ENCODE measurements at regions not wholly inside any gene's neighbourhood (a gene's known extent, or its start where the extent isn't known, plus 50 kb on each side); places are given as distances from the start of the nearest gene placed in this dataset.

DNA sequence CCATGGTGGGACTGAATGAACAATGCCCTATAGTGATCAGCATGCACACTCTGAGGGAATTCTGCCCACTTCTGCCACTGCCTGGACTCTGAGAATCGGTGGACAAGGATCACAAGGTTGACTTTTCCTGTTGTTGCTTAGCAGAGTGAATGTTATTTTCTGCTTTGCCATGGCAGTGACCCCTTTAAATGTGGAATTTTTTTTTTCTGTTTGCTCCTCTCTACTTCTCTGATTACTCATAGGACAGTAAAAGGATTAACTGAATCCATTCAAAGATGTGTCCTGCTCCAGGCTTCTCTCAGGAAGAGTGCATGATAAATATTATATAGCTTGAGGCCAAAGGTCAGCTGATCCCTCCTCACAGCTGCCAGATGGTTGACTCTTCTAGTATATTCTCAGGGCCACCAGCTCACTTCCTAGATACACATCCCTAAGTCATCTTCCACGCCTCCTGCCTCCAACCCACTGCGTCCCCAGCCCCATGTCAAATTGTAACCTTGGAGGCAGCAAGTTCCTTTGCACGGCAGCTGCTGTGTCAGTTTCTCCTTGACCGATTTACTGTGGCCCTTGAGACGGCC lies 74.0 kb upstream of the RALGPS2 start:
- Histone ChIP-seq H3K9ac (ENCODE audit: low read depth in 1 of 2, low read length in 2 of 2) (no peak overlapping the region), H3K9me3 (ENCODE audit: control insufficient read depth in 4 of 4, low read length in 3 of 4) (no peaks in the 10 kb centered on the region), H3K27ac (ENCODE audit: low read depth in 1 of 2, low read length in 2 of 2) (no peak overlapping the region), H3K27me3 (ENCODE audit: control insufficient read depth in 4 of 4, insufficient read depth in 4 of 4, low read length in 3 of 4) (no peaks in the 10 kb centered on the region), H3K36me3 (ENCODE audit: control insufficient read depth in 4 of 4, insufficient read depth in 3 of 4, low read depth in 1 of 4, low read length in 3 of 4) (no peaks in the 10 kb centered on the region), H3K4me1 (ENCODE audit: control insufficient read depth in 4 of 4, insufficient read depth in 4 of 4, low read length in 3 of 4) (peaks cover 0 to 4% (median 0%) of the 10 kb centered on the region in 4 donors), H3K4me3 (ENCODE audit: low read depth in 1 of 3, low read length in 3 of 3) (no peak overlapping the region)
- WGBS, result 73% methylated on average over 6 of the region's 6 CpGs
- DNase-seq (ENCODE audit: low spot score), result no peak
- TF ChIP-seq GABPA (IDR thresholded peaks at IDR 0.05 in 1 of 2, conservative IDR thresholded peaks at IDR 0.05 in 1 of 2) (no peak), NR2F2 (IDR thresholded peaks at IDR 0.05) (no peak), YY1 (IDR thresholded peaks at IDR 0.05) (no peak), SP1 (IDR thresholded peaks at IDR 0.05) (no peak), RXRA (IDR thresholded peaks at IDR 0.05) (no peak), JUND (IDR thresholded peaks at IDR 0.05) (no peak), FOXA2 (IDR thresholded peaks at IDR 0.05) (no peak), EGR1 (IDR thresholded peaks at IDR 0.05; ENCODE audit: low read depth in 2 of 2) (no peak)
- TF ChIP-seq, protein P1, sequence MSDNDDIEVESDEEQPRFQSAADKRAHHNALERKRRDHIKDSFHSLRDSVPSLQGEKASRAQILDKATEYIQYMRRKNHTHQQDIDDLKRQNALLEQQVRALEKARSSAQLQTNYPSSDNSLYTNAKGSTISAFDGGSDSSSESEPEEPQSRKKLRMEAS (IDR thresholded peaks at IDR 0.05), result no peak
- TF ChIP-seq, protein P2, sequence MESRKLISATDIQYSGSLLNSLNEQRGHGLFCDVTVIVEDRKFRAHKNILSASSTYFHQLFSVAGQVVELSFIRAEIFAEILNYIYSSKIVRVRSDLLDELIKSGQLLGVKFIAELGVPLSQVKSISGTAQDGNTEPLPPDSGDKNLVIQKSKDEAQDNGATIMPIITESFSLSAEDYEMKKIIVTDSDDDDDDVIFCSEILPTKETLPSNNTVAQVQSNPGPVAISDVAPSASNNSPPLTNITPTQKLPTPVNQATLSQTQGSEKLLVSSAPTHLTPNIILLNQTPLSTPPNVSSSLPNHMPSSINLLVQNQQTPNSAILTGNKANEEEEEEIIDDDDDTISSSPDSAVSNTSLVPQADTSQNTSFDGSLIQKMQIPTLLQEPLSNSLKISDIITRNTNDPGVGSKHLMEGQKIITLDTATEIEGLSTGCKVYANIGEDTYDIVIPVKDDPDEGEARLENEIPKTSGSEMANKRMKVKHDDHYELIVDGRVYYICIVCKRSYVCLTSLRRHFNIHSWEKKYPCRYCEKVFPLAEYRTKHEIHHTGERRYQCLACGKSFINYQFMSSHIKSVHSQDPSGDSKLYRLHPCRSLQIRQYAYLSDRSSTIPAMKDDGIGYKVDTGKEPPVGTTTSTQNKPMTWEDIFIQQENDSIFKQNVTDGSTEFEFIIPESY (IDR thresholded peaks at IDR 0.05), result no peak

DNA sequence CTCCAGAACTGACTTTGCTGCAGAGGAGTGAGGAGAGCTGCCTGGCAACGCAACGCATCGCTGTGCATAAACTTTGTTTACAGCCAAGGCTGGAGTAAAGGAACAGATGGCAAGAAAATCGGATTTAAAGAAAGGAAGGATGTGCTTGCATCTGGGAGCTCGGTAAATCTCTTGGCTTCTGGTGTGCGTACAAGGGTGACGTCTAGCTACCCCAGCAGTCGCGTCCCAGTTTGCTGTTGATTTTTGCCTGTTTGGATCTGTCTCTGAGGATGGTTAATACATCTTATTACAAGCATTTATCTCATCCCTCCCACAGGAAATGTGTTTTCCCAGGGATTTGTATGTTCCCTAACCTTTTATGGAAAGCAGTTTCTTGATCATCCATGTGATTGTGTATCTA lies 73.3 kb upstream of the RALGPS2 start:
- no peak overlapping the region for H3K27ac ChIP-seq (ENCODE audit: low read depth in 1 of 2, low read length in 2 of 2)
- TF ChIP-seq EGR1 (IDR thresholded peaks at IDR 0.05; ENCODE audit: low read depth in 2 of 2) (no peak), NR2F2 (IDR thresholded peaks at IDR 0.05) (no peak), TAF1 (conservative IDR thresholded peaks at IDR 0.05) (no peak), GABPA (IDR thresholded peaks at IDR 0.05 in 1 of 2, conservative IDR thresholded peaks at IDR 0.05 in 1 of 2) (no peak), HNF4G (IDR thresholded peaks at IDR 0.05) (no peak), RAD21 (IDR thresholded peaks at IDR 0.05) (no peak), SP1 (IDR thresholded peaks at IDR 0.05) (no peak), HNF4A (conservative IDR thresholded peaks at IDR 0.05) (no peak), FOXA1 (IDR thresholded peaks at IDR 0.05) (no peak), FOXA2 (IDR thresholded peaks at IDR 0.05) (no peak), JUND (IDR thresholded peaks at IDR 0.05) (no peak), YY1 (IDR thresholded peaks at IDR 0.05) (no peak), RXRA (IDR thresholded peaks at IDR 0.05) (no peak)
- TF ChIP-seq, protein P3, sequence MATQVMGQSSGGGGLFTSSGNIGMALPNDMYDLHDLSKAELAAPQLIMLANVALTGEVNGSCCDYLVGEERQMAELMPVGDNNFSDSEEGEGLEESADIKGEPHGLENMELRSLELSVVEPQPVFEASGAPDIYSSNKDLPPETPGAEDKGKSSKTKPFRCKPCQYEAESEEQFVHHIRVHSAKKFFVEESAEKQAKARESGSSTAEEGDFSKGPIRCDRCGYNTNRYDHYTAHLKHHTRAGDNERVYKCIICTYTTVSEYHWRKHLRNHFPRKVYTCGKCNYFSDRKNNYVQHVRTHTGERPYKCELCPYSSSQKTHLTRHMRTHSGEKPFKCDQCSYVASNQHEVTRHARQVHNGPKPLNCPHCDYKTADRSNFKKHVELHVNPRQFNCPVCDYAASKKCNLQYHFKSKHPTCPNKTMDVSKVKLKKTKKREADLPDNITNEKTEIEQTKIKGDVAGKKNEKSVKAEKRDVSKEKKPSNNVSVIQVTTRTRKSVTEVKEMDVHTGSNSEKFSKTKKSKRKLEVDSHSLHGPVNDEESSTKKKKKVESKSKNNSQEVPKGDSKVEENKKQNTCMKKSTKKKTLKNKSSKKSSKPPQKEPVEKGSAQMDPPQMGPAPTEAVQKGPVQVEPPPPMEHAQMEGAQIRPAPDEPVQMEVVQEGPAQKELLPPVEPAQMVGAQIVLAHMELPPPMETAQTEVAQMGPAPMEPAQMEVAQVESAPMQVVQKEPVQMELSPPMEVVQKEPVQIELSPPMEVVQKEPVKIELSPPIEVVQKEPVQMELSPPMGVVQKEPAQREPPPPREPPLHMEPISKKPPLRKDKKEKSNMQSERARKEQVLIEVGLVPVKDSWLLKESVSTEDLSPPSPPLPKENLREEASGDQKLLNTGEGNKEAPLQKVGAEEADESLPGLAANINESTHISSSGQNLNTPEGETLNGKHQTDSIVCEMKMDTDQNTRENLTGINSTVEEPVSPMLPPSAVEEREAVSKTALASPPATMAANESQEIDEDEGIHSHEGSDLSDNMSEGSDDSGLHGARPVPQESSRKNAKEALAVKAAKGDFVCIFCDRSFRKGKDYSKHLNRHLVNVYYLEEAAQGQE (IDR thresholded peaks at IDR 0.05), result no peak
- TF ChIP-seq, protein P2 (IDR thresholded peaks at IDR 0.05), result no peak
- TF ChIP-seq, protein P1 (IDR thresholded peaks at IDR 0.05), result no peak
- TF ChIP-seq, protein P4, sequence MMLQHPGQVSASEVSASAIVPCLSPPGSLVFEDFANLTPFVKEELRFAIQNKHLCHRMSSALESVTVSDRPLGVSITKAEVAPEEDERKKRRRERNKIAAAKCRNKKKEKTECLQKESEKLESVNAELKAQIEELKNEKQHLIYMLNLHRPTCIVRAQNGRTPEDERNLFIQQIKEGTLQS (IDR thresholded peaks at IDR 0.05), result no peak
- no peak overlapping the region for H3K4me3 ChIP-seq (ENCODE audit: low read depth in 1 of 3, low read length in 3 of 3)
- no peak for DNase-seq (ENCODE audit: low spot score)
- no peaks in the 10 kb centered on the region for H3K27me3 ChIP-seq (ENCODE audit: control insufficient read depth in 4 of 4, insufficient read depth in 4 of 4, low read length in 3 of 4)
- H3K9ac ChIP-seq (ENCODE audit: low read depth in 1 of 2, low read length in 2 of 2), result no peak overlapping the region
- H3K36me3 ChIP-seq (ENCODE audit: control insufficient read depth in 4 of 4, insufficient read depth in 3 of 4, low read depth in 1 of 4, low read length in 3 of 4), result no peaks in the 10 kb centered on the region
- WGBS, result 81% methylated on average over 9 of the region's 9 CpGs
- no peaks in the 10 kb centered on the region for H3K9me3 ChIP-seq (ENCODE audit: control insufficient read depth in 4 of 4, low read length in 3 of 4)
- peaks cover 0 to 4% (median 0%) of the 10 kb centered on the region in 4 donors for H3K4me1 ChIP-seq (ENCODE audit: control insufficient read depth in 4 of 4, insufficient read depth in 4 of 4, low read length in 3 of 4)
